Coronary artery (tissue), 2 donors: ENCODE measurements at regions not wholly inside any gene's neighbourhood (a gene's known extent, or its start where the extent isn't known, plus 50 kb on each side); places are given as distances from the start of the nearest gene placed in this dataset.

Experiments used
- DNase-seq: peaks from one replicate; pipeline ENCODE4 v3.0.0-alpha.2; 2017; ENCODE audit warnings: low spot score
- H3K27ac ChIP-seq, 2 donors: fragments of 200-600 bp; sonication (generic); one replicate each; pipeline ENCODE4 v1.5.1; 2016 to 2019
- H3K4me3 ChIP-seq: fragments of 200-600 bp; sonication (generic); 2 replicates; pipeline ENCODE4 v1.5.1; 2016; ENCODE audit warnings: mild to moderate bottlenecking, moderate library complexity
- TF ChIP-seq, protein P1 (sequence below): fragments of 200-600 bp; sonication (generic); IDR thresholded peaks from one replicate; pipeline ENCODE4 v1.5.1; 2019; ENCODE audit warnings: antibody characterized with exemption

DNA sequence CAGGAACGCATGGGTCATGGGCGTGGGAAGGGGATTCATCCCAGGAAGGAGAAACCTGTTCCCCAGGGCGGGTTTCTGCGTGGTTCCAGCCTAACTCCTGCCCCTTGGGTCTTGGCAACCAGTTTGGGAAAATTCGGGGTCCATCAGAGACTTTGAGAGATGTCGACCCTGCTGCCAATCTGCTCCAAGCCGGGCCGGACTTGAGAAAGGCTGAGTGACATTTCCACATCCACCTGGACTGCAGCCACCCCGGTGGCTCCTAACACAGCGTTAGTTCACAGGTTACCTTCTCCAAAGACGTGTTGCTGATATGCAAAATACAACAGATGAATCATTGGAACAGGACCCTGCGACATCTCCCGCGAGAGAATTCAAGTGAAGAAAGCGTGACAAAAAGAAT is 627.2 kb downstream of the IRX1 start:
- no peak for DNase-seq
- H3K4me3 ChIP-seq, result no peak overlapping the region
- TF ChIP-seq, protein P1, sequence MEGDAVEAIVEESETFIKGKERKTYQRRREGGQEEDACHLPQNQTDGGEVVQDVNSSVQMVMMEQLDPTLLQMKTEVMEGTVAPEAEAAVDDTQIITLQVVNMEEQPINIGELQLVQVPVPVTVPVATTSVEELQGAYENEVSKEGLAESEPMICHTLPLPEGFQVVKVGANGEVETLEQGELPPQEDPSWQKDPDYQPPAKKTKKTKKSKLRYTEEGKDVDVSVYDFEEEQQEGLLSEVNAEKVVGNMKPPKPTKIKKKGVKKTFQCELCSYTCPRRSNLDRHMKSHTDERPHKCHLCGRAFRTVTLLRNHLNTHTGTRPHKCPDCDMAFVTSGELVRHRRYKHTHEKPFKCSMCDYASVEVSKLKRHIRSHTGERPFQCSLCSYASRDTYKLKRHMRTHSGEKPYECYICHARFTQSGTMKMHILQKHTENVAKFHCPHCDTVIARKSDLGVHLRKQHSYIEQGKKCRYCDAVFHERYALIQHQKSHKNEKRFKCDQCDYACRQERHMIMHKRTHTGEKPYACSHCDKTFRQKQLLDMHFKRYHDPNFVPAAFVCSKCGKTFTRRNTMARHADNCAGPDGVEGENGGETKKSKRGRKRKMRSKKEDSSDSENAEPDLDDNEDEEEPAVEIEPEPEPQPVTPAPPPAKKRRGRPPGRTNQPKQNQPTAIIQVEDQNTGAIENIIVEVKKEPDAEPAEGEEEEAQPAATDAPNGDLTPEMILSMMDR, result no peak
- H3K27ac ChIP-seq, result no peak overlapping the region

DNA sequence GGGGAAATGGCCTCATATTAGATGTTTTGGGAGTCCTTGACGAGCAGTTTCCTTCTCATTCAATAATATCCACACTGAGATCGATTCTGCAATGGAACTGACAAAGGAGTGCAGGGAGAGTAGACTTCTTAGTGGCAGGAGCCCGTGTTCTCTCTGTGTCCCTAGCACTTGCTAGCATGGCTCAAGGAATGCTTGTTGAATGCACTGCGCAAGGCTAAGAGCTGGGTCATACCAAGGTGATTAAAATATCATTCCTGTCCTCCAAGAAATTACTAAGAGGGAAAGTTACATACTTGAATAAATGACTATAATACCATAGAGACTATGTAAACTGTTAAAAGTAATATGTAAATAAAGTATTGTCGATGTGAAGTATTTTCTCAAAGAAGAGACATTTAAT is 630.1 kb downstream of the IRX1 start:
- H3K27ac ChIP-seq, result no peak overlapping the region
- no peak for DNase-seq
- no peak overlapping the region for H3K4me3 ChIP-seq
- TF ChIP-seq, protein P1, result no peak

DNA sequence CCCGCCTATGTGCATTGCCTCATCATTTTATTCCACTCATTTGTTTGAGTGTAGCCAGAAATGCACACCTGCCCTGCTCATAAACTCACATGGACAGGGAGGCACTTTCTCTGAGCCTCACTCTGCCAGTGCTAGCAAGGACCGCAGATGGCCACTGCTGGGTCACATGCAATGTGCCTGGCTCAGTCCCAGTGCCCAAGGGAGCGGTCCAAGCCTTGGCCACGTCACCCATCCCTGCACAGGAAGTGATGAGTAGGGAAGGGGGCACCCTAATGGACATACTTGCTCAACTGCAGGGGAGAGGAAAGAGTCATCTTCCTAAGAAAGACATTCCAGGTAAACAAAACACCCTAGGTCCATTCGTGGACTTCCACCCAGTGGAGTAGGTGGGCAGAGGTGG is 630.9 kb downstream of the IRX1 start:
- no peak overlapping the region for H3K4me3 ChIP-seq
- DNase-seq, result no peak
- H3K27ac ChIP-seq, result no peak overlapping the region
- TF ChIP-seq, protein P1, result no peak

DNA sequence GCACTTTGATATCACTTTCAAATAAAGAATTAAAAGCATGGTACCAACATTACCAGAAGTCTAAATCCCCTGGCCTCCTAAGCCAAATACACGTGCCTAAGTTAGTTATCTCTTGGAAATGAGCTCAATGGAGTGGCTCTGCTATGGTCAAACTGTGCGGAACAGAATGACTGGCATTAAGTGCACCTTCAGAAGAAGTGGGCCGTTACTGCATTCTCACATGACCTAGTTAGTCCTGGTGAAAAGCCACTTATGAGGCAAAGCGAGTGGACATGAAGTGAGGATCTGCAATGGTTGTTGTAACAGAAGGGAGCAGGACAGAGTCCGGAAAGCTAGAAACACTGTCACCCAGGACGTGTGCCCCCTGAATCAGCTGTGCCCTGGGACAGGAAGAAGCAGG is 633.1 kb downstream of the IRX1 start:
- TF ChIP-seq, protein P1, result no peak
- Histone ChIP-seq H3K4me3 (no peak overlapping the region), H3K27ac (no peak overlapping the region)
- no peak for DNase-seq

DNA sequence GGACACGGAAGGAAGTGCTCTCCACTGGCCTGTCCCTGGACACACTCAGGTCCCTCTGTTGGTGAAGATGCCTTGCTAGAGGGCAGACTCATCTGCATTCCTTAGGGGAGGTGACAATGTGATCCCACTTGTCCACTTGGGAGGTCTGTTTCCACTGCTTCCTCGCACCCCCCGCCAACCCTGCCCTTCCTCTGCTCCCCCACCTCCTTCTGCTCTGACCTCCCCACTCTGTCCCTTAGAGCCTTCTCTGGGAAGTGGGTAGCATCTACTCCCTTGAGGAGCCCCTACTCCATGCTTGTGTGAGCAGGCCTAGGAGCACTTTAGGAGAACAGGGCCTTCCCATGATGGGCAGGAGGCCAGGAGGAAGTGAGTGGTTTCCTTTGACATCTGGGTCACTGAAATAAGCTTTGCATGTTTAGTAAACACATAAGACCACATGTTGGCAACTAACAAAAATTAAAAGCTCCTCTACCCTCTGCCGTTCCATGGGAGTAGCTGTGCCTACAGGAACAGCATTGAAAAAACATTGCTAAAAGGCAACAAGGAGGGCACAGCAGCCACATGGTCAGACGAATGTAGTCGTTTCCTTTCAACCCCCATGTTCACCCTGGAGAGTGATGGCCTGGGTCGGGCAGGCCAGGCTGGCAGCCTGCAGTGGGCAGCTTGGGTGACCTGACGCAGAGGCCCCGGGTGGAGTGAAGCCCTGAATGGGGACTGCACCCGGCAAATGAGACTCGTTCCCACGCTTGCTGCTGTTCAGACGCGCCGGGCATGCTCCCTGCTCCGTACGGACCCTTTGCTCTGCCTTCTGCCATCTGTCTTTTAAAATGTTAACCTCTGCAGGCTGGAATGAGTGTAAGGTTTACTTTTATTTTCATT is 634.0 kb downstream of the IRX1 start:
- Histone ChIP-seq H3K27ac (no peak overlapping the region), H3K4me3 (no peak overlapping the region)
- DNase-seq, result no peak
- TF ChIP-seq, protein P1, result no peak

DNA sequence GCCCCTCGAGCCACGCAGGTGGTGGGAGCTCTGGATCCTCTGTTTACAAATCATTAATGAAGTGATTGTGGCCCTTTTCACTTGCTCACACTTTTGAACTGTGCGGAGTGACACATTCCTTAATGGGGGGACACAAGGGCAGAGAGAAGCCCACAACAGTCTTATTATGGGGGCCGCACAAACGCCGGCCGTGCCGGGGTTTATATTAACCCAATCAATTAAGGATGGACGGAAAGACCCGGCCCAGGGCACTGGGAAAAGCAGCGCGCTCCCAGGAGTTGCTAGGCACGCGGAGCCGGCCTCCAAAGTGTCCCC is 634.8 kb downstream of the IRX1 start:
- no peak for DNase-seq
- H3K27ac ChIP-seq, result no peak overlapping the region
- TF ChIP-seq, protein P1, result no peak
- no peak overlapping the region for H3K4me3 ChIP-seq
